ENCODE measurements at regions not wholly inside any gene's neighbourhood (a gene's known extent, or its start where the extent isn't known, plus 50 kb on each side); places are given as distances from the start of the nearest gene placed in this dataset.
"Not testable (repeated sequence)": the region's sequence is repeated elsewhere in the genome, so short reads cannot be mapped to it uniquely, and the experiment has no call there.

DNA sequence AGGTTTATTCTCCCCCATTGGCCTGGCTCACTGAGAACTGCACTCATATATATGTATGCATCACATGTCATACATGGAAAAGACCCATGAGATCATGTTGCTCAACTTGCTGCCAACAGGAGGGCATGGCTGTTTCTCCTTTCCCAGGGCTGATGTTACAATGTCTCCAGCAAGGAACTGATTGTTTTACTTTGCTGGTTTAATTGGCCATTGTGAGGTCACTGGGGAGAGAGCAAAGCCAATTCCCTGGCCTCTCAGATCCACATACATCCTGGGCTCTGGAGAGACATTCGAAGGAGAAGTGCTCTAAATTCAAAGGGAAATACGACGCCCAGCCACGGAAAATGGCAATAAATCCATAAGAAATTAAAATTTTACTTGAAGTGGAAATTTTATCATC, 287.8 kb downstream of the WDR11 start:
- no peak for DNase-seq

DNA sequence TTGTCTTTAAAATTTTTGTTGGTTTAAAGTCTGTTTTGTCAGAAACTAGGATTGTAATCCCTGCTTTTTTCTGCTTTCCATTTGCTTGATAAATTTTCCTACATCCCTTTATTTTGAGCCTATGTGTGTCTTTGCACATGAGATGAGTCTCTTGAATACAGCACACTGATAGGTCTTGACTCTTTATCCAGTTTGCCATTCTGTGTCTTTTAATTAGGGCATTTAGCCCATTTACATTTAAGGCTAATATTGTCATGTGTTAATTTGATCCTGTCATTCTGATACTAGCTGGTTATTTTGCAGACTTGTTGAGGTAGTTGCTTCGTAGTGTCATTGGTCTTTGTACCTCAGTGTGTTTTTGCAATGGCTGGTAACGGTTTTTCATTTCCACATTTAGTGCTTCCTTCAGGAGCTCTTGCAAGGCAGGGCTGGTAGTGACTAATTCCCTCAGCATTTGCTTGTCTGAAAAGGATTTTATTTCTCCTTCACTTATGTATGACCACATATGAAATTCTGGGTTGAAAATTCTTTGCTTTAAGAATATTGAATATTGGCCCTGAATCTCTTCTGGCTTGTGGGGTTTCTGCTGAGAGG, 294.7 kb downstream of the WDR11 start:
- DNase-seq, result not testable (repeated sequence)

- no peak for DNase-seq
These were observed 297.8 kb downstream of the WDR11 start for GRCh38 chr10:121148921-121149320.

DNA sequence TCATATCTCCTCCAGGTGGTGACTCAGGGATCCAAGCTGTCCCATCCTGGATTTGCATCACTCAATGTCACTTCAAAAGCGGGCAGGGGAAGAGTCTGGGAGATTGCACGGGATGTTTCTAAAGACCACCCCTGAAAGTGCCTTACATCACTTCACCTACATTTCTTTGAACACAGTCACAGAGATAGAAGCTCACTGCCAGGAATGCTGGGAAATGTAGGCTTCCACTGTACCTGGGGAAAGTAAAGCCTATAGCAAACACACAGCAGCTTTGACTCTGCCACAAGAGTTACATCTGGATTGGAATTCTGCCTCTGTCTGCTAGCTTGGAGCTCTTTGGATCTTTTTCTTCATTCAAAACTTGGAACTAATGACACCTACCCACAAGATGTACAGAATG, 300.9 kb downstream of the WDR11 start:
- no peak for DNase-seq

GRCh38 chr10:121152935-121153334, 301.8 kb downstream of the WDR11 start:
- no peak for DNase-seq

GRCh38 chr10:121154310-121154709, 303.1 kb downstream of the WDR11 start:
- no peak for DNase-seq

- DNase-seq, result no peak
These were observed 303.7 kb downstream of the WDR11 start for GRCh38 chr10:121154846-121155245.

GRCh38 chr10:121155742-121156474, 304.7 kb downstream of the WDR11 start:
- no peak for DNase-seq

DNA sequence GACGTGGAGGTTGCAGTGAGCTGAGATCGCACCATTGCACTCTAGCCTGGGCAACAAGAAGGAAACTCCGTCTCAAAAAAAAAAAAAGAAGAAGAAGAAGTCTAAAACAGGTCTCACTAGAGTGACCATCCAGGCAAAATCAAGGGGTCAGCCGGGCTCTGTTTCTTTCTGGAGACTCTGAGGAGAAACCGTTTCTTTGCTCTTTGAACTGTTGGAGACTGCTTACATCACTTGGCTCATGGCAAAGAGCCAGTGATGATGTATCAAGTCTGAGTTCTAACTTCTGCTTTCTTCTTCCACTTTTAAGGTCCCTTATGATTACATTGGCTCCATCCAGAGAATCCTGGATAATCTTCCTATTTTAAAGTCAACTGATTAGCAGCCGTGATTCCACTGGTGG, 306.8 kb downstream of the WDR11 start:
- no peak for DNase-seq

GRCh38 chr10:121158988-121159579, 307.9 kb downstream of the WDR11 start:
- peak; percentile 54 for DNase-seq

DNA sequence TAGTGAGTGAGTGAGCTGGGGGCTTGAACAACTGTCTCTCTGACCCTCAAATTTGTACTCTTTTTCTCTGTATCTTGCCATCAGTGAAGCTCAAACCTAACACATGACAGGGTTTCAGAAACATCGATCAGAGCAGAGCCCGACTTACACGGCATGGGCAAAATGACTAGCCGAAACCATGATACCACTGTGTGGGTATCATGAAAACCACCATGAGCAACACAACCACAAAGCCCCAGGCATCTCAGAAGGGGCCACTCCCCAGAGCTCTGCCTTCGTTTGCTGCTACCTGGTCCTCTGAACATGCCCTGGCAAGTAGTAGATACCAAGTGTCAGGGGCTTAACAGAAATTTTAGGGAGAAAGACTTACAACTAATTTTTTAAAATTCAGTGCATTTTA, 308.5 kb downstream of the WDR11 start:
- no peak for DNase-seq

DNA sequence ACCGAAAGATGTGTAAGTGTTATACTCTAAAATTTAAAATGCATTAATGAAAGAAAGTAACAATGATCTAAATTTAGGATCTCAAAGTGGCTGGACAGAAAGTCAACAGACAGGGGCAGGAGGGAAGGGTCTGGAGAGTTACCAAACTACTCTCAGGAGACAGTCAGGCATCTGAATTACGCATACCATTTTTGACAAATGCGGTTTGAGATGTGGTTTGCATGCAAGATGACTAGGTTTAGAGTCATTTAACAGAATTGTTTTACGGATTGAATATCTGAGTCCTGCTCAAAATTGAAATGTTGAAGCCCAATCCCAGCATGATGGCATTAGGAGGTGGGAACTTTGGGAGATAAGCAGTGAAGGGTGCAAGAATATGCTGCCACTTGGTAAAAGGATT, 314.1 kb downstream of the WDR11 start:
- no peak for DNase-seq

DNA sequence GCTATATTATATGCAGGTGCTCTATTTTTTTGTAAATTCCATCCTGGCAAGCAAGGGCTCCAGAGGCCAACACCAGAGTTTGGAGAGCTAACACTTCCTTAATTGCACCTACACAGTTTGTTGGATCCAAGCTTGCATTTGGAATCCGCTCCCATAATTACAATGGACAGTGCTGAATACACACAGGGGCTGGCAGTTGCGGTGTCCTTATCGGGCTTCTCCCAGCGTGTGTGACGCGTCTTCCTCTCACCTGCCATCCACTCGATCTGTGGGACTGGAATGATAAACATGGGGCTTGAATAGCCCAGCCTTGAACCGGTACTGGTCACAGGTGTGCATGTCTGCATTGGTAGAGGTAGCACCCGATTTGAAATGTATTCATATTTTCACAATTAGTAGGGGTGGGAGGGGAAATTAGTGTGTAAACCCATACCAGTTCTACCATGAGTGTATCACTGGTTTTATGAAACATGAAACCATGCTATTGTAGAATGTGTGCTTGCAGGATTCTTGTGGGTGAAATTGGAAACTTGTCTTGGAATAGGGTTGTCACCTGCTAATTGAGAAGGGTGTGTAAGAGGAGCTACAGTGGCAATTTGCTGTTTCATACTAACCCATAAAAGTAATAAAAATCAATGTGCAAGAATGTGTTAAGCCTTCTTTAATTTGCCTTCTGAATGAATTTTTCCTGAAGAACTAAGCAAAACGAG, 316.5 kb downstream of the WDR11 start:
- DNase-seq, result peak; percentile 73

DNA sequence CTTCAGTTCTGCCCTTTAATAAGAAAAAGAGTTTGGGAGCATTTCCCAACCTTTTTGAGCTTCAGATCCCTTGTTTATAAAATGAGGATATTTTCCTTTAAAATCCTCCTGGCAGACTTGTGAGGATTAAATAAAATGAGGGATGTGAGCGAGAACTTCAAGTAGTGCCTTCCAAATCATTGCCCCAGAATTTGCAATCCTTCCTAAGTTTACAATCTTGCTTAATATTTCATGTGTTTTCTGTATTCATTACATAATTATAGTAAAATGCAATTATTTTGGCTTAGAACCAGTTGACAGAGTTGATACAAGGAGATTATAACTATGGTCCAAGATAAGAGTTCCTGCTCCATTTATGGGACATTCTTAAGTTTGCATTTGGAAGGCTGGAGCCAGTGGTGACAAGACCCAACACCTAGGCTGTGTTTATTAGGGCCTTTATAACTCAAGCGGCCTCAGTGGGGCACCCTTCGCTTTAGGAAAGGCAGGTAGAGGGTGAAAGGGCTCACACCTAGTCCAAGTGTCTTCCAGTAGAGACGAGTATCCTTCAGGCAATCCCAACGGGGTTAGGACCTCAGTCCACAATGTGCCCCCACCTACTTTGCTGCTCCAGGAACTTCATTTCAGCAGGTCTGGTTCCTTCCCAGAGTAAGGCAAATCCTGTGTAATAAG, 317.5 kb downstream of the WDR11 start:
- DNase-seq, result no peak

DNA sequence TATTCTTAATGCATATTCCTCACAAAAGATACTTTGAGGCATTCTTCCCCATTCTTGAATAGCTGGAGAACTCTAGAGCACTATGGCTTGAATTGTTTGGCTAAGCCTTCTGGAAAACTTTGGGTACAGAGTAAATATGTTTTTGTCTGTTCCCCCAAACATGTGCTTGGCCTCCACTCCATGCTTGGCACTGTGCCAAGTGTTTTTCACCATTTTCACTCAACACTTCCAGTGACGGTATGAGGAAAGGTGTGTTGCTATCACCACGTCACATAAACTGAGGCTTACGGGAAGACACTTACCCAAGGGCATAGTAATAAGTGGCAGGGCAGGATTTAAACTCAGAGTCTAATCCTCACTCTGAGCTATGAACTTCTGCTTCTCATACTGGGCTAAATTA, 318.2 kb downstream of the WDR11 start:
- DNase-seq, result no peak

GRCh38 chr10:121171825-121172787, 320.9 kb downstream of the WDR11 start:
- DNase-seq, result no peak

DNA sequence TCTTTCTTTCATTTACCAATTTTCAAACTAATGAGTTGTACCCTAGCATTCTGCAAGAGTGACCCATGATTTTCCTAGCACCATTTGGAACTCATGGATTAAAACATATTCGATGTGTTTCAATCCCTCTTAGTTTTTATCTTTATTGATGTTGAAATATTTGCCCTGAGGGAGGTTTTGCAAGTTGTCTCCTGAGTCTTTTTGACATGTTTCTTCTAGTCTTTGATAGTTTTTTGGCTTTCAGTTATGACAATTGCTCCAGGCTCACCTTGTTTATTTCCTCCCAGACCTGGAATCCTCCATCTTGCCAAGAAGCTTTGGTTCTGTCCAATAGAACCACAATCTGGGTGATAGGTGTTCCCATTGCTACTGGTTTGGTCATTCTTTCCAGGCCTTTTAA, 327.8 kb downstream of the WDR11 start:
- no peak for DNase-seq

DNA sequence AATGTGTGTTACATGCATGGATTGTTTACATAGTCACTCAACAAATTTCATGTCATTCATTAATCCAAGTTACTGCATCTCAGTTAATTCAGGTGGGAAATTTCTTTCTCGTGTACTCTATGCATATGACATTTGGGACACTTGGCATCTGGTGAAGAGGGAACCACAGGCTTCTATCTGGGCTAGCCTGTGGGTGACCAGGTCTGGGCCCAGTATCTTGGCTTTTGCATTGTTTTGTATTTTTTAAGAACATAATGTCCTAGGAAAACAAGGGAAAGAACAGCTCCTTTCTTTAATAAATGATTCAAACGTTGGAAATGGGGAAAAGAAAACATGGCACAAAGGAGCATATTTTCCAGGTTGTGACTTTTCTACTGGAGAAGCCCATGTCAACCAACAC, 331.1 kb downstream of the WDR11 start:
- no peak for DNase-seq

DNA sequence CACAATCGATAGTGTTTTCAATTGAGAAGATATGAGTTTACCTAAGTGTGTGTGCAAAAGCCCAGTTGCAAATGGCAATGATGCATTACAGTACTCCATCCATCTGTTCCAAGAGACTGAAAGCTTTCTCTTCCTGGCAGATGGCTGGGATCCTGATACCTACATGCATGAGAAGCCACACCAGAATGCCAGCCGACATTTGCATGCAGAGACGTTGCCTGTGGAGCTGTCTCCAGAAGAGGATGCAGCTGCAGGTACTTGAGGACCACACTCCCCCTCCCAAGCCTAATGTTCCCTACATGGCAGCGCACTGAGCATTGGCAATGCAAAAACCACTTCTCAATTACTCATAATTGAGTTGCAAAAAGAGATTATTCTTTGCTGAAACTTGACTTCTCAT, 332.1 kb downstream of the WDR11 start:
- peak; percentile 37 for DNase-seq

- no peak for DNase-seq
These were observed 332.5 kb downstream of the WDR11 start for GRCh38 chr10:121183707-121184106.

GRCh38 chr10:121185816-121186455, 334.8 kb downstream of the WDR11 start:
- DNase-seq, result no peak

DNA sequence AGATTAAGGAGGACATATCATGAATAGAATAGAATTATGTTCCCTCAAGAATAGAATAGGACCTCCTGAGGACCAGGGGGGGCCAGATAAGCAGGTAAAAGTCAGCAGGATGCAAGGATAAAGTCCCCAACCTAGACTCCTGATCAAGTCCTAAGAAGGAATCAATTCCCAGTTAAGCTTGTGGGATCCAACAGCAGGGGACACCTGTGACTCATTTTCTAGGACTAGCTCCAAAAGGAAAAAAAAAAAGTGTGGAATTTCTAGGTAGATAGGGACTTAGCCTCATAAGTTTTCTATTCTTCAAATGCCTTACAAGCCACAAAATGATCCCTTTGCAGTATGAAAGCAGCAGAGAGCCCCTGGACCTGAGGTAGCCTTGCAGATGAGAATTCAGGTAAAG, 336.2 kb downstream of the WDR11 start:
- DNase-seq, result no peak

Measured in NCI-H2029 treated with DMSO at 0.1 percent for 48 hours (cell line).